GM13976 (cell line): ENCODE measurements at regions not wholly inside any gene's neighbourhood (a gene's known extent, or its start where the extent isn't known, plus 50 kb on each side); places are given as distances from the start of the nearest gene placed in this dataset.
"Not testable (repeated sequence)": the region's sequence is repeated elsewhere in the genome, so short reads cannot be mapped to it uniquely, and the experiment has no call there.

Experiments
- DNase-seq: peaks from one replicate; pipeline ENCODE4 v3.0.0; 2012; ENCODE audit warnings: low spot score
- in situ Hi-C: fragments of 300-500 bp; cut with MboI; formaldehyde crosslinking; loops from one replicate; pipeline ENCODE4 v1.12.0; 2022; ENCODE audit warnings: low sequenced_read_pairs, mixed read lengths, inconsistent platforms; ENCODE audit not compliant: unreplicated experiment
- TF ChIP-seq, protein P1 (sequence below): IDR thresholded peaks from 2 replicates; pipeline ENCODE4 v1.5.1; 2012; ENCODE audit warnings: borderline replicate concordance, mild to moderate bottlenecking; ENCODE audit not compliant: insufficient read depth; ENCODE audit errors: extremely low read depth, missing control alignments, control extremely low read depth

DNA sequence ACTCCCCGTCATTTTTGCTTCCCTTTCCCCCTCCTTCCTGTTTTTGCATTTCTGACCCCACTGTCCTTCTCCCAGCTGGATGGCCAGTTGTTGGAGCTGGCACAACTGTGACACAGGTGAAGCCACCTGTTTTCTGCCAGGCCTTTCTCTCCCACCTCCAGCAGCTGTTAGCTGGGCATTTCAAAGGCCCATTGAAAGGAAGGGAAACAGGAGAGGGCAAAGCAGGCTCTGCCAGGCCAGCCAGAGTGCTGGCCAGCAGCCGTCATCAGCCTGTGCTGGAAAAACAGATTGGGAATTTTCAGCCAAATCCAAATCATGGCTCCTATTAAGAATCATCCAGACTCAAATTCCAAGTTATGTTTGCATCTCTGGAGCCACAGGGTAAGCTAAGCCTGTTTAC, 155.2 kb upstream of the C2CD4B start:
- in situ Hi-C loops = no loop called here
- TF ChIP-seq, protein P1, sequence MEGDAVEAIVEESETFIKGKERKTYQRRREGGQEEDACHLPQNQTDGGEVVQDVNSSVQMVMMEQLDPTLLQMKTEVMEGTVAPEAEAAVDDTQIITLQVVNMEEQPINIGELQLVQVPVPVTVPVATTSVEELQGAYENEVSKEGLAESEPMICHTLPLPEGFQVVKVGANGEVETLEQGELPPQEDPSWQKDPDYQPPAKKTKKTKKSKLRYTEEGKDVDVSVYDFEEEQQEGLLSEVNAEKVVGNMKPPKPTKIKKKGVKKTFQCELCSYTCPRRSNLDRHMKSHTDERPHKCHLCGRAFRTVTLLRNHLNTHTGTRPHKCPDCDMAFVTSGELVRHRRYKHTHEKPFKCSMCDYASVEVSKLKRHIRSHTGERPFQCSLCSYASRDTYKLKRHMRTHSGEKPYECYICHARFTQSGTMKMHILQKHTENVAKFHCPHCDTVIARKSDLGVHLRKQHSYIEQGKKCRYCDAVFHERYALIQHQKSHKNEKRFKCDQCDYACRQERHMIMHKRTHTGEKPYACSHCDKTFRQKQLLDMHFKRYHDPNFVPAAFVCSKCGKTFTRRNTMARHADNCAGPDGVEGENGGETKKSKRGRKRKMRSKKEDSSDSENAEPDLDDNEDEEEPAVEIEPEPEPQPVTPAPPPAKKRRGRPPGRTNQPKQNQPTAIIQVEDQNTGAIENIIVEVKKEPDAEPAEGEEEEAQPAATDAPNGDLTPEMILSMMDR = no peak

DNA sequence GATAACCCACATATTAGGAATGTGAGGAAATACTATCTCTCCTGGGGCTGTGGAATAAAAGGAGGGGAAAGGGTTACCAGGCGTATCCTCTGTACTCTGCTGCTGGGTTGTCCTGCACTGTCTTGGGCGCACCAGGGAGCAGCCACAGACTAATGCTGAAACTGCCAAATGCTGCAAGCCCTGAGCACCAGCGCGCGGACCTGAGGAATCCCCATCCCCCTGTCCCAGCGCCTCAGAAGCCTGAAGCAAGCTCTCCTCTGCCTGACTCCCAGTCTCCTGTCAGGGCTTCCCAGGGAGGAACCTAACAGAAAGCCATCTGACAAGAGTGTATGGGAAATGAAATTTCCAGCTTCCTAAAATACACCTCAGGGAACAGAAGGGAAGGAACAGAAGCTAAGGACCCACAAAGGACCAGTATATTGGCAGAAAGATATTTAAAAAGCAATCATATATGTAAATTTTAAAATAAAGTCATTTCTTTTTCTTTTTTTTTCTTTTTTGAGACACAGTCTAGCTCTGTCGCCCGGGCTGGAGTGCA, 158.3 kb upstream of the C2CD4B start:
- TF ChIP-seq, protein P1 = no peak
- no peak for DNase-seq
- in situ Hi-C loops = no loop called here

More for the DNA sequence above, 155.2 kb upstream of the C2CD4B start:
- DNase-seq = no peak

GRCh38 chr15:62324382-62324781, 159.3 kb upstream of the C2CD4B start:
- in situ Hi-C loops = no loop called here
- no peak for DNase-seq

GRCh38 chr15:62325597-62325996, 160.5 kb upstream of the C2CD4B start:
- TF ChIP-seq, protein P1 = no peak
- no peak for DNase-seq
- in situ Hi-C loops = no loop called here

More at GRCh38 chr15:62324382-62324781, 159.3 kb upstream of the C2CD4B start:
- TF ChIP-seq, protein P1 = no peak

DNA sequence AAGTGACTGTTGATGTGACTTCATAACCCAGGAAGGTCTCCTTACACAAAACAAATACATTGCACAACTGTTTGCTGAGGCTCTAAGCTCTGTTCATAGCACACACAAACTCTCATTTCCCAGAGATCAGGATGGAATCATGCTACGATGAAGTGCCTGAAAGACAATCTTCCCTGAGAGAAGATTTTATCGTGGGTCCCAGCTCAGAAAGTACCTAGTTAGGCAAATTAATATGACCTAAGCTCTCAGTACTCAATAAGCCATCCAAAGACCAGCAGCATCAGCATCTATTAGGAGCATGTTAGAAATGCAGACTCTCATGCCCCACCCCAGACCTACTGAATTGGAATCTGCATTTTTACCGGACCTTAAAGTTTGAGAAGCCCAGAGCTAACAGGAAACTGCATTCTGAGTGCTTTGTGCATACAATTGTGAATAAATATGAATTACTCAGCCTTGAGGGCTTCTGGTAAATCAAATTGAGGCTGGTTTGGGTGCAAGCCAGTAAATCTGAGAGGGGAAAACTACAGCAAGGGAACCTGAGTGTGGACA, 161.5 kb upstream of the C2CD4B start:
- in situ Hi-C loops = no loop called here
- TF ChIP-seq, protein P1 = no peak
- DNase-seq = no peak

DNA sequence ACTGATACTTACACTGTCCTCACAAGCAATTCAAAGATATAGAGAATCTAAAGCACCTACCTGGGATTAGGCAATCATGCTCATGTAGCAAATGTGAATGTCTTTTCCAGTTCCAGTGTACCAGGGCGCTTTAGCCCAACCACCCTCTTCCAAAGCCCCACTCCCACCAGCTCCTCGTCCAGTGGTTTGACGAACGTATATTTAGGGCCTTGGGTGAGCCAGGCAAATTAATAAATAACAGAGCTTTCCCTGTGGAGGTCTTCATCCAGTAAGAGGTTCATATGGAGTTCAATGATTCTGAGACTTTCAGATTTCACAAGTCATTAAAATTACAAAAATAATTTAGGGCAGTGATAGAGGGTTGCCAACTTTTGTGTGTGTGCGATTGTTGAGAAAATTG, 162.3 kb upstream of the C2CD4B start:
- in situ Hi-C loops = no loop called here
- no peak for DNase-seq
- TF ChIP-seq, protein P1 = no peak

GRCh38 chr15:62332472-62332871, 167.4 kb upstream of the C2CD4B start:
- in situ Hi-C loops, DNase-seq: not testable (repeated sequence)
